ENCODE measurements at regions not wholly inside any gene's neighbourhood (a gene's known extent, or its start where the extent isn't known, plus 50 kb on each side); places are given as distances from the start of the nearest gene placed in this dataset.
"Not testable (repeated sequence)": the region's sequence is repeated elsewhere in the genome, so short reads cannot be mapped to it uniquely, and the experiment has no call there.

GRCh38 chr17:36849020-36849419 is 88.3 kb upstream of the LHX1 start:
- DNase-seq = not testable (repeated sequence)

DNA sequence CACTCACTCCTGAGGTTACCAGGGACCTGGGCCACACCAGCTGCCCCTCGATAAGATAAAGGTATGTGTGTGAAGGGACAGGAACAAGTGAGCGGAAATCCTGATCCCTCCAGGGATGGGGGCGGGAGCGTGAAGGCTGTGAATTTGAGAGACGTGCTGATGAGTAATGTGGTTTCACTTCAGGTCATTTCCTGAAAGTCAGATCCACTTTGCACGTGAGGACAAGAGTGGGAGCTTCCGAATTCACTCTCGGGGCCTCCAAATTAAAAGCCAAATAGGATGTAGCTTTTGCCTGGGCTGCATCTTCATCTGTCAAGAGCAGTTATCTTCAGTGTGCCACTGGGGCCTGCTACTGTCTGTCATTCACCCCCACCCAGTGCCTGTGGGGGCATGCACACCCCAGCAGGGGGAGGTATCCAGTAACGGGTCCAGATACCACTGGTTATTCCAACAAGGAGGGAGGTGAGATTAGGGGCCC is 87.4 kb upstream of the LHX1 start:
- DNase-seq = no peak

DNA sequence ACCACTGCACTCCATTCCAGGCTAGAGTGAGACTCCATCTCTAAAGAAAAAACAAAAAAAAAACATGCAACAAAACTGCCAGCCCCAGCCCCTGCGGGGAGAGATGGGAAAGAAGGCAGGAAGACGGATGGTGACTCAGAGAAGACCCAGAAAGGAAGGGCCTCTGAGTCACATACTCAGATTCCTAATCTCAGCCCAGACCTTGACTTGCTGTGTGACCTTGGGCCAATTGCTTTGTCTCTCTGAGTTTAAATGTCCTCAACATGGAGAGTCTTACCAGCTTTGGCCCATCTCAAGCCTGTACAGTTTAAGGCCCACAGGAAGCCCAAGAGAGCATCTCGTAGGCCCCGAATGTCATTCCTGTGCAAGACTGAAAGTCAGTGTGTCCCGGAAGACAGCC is 86.5 kb upstream of the LHX1 start:
- no peak for DNase-seq

DNA sequence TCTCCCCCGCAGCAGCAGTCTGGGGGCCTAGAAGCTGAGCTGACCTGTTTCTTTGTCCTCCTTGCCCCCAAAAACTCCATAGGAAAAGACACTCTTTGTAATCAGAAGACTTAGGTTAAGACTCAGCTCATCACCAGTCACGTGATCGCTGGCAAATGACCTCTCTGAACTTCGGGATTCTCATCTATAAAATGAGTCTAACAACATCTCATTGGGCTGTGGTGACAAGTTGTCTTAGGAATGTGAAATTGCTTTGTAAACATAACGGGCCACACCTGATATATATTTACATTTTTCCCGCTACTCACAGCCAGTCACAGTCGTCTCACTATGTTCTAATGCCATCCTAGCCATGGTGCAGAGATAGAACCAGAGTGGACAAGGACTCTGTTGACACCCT is 86.0 kb upstream of the LHX1 start:
- DNase-seq = no peak

GRCh38 chr17:36852478-36852877 is 84.8 kb upstream of the LHX1 start:
- not testable (repeated sequence) for DNase-seq

- DNase-seq = no peak
These were observed 82.3 kb upstream of the LHX1 start for GRCh38 chr17:36854982-36855381.

DNA sequence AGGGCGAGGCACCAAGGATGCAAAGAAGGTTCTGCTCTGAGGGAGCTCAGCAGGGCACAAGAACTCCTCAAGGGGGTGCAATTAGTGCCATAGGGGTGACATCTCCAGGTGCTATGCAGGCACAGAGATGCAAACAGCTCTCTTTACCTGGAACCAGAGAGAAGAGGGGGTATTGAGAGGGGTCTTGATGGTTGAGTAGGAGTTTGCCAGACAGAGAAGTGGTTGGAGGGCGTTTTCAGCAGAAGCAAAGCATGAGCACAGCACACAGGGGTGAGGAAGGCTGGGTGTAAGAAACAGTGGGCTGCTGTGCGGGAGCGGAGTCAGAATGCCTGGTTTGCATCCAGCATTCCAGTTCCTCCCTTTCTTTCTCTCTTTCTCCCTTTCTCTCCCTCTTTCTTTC is 81.8 kb upstream of the LHX1 start:
- DNase-seq = no peak

GRCh38 chr17:36856222-36856621 is 81.1 kb upstream of the LHX1 start:
- no peak for DNase-seq

DNA sequence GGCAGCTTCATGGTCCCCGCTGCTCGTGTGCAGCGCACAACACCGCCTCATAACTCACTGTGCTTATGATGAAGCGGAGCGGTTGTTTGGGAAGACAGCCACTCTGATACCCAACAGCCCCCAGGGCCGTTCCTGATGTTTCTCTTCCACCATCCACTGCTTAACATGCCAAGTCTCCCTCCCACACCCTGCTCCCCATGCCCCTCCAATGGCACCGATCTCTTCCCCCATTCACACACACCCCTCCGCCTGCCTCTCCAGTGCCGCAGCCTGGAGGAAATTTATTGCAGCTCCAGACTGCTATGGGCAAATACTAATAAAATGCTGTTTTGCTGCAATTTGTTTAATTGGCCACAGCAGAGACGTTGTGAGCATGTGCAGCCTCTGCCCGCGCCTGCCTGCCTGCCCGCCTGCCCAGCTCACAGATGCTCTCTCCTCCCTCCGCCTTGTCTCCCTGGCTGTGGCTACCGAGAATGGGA is 80.3 kb upstream of the LHX1 start:
- DNase-seq = no peak

DNA sequence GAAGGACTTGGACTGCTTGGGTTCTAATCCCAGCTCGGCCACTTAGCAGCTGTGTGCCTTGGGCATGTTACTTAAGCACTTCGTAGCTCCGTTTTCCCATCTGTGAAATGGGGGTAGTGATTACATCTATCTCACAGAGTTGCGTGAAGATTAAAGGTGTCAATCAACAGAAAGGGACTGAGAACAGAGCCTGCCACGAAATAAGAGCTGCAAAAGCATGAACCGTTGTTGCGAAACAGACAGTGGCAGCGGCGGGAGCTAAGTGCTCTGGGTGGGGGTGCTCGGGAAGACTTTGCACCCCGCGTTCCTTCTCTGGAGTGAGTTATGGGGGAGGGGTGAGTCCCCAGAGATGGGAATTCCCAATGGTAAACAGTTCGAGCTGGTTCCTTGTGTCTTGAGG is 79.6 kb upstream of the LHX1 start:
- DNase-seq = no peak

- no peak for DNase-seq
These were observed 78.9 kb upstream of the LHX1 start for GRCh38 chr17:36858119-36859002.

DNA sequence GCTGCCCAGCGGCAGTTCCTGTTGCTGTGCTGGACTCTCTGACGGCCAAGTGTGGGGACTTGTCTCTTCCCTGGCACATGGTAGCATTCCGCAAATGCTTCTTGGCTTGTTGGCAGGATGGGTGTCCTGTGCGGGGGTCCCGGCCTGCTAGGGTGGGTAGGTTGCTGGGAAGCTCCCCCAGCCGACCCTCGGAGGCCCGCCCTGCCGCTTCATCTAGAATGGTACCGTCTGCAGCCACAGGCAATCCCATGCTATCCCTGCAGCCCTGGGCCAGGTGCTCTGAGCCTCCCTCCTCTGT is 78.3 kb upstream of the LHX1 start:
- DNase-seq = no peak

DNA sequence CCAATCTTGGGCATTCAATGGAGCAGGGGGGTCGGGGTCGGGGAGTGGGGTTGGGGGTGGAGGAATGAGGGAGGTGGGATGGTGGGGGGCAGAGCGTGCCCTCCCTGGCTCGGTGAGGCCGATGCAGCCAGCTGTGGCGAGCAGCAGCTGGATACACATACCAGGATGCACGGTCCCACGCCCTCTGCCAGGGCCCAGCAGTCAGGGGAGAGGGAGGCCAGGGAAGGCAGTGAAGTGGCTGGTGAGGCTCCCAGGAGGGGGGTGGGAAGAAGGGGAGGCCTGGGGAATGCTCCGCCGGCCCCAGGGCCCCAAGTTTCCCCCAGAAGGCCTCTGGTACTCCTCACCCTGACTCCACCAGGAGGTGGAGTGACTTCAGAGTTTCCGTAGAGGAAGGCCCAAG is 77.6 kb upstream of the LHX1 start:
- DNase-seq = no peak

- no peak for DNase-seq
These were observed 75.7 kb upstream of the LHX1 start for GRCh38 chr17:36861531-36861930.

GRCh38 chr17:36862116-36862920 is 75.0 kb upstream of the LHX1 start:
- no peak for DNase-seq

GRCh38 chr17:36863131-36863530 is 74.1 kb upstream of the LHX1 start:
- DNase-seq = no peak

DNA sequence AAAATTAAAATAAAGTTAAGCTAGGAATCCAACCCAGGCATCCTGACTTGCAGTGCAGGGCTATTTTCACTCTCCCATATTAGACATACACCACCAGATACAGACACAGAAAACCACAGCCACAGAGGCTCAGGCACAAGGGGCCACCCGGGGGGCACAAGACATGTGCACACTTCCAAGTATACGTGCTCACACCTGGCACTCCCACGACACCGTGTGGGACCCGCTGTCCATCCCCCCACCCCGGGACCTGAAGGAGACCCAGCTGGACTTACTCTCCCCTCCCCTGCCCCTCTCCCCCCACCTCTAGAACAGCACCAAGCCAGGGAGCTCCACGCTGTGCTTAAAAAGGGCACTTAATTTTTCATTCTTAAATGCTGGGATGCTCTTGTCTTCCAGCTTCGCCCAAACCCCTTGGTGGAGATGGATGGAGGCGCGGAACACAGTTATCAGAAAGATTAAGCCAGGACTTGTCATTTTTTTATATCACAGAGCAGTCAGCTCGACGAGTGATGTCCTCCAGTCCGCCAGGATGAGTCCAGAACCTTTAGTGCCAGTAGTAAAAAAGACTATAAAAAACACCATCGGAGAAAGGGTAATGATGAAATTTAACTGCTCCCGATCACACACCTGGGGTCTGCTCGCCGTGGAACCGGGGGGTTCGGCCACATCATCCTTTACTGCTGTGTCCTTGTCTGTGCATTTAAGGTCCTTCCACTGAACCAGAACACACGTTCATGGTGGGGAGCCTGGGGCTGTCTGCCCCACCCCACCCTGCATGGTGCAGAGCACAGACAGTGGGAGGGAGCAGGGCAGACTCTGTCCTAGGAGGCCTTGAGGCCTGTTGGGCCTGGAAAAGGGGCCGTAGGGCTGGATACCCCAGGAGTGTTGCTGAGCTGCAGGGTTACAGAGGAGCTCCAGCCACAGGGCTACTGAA is 73.3 kb upstream of the LHX1 start:
- DNase-seq = no peak

DNA sequence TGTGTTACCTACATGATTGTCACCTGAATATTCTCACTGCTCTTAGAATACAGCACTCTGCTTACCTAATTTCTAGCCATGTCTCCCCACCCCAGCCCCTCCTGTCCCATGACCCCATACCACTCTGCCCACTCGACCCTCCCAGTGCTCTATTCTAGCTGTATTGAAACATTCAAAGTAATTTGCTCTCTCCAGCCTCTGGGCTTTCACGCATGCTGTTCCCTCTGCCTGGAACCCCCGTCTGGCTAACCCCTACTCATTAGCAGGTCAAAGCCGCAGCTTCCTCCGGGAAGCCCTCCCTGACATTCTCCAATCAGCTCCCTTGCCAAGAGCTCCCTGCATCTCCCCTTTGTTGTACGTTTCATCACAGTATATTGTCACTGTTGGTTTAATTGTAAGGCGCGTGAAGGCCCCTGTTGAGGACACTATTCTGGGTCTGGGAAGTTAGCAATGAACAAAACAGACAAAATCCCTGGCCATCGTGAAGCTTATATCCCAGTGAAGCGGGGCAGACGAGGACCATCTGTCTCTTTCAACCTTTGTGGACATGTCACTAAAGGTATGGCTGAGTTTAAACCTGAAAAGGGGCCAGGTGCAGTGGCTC is 72.3 kb upstream of the LHX1 start:
- no peak for DNase-seq

- no peak for DNase-seq
These were observed 69.4 kb upstream of the LHX1 start for GRCh38 chr17:36867716-36868341.

DNA sequence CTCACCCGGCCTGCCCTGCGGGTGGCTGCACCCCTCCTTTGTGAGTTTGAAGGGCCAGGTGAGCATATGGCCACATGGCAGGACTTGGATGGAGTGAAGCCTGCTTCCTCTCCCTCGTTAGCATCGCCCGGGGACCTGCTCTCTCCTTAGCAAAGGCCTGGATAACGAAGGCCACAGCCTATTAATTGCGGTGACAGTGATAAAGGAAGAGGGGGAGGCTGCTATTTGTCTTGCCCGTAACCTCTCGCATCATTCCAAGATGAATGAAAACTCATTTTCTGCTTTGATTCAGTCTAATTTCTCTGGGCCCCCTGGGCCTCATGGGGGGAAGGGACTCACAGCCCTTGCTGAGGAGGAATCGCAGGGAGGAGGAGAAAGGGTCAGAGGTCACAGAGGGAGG is 68.5 kb upstream of the LHX1 start:
- DNase-seq = no peak

- DNase-seq = no peak
These were observed 67.8 kb upstream of the LHX1 start for GRCh38 chr17:36869441-36869840.

All from central memory CD4-positive, alpha-beta T cell (primary cell).